Keratinocyte (primary cell): ENCODE measurements at regions not wholly inside any gene's neighbourhood (a gene's known extent, or its start where the extent isn't known, plus 50 kb on each side); places are given as distances from the start of the nearest gene placed in this dataset.

ENCODE experiments used
- DNase-seq: peaks from one replicate; pipeline ENCODE4 v3.0.0-alpha.2; 2011; ENCODE audit warnings: low read depth, missing footprints, low spot score
- FAIRE-seq: peaks from 2 replicates; lab custom pipeline; 2011; peaks lifted over from hg19 to GRCh38; lab: Jason Lieb, UNC
- H2AFZ ChIP-seq: 2 replicates; pipeline ENCODE4 v1.6.0; 2012; ENCODE audit warnings: low read length, control low read depth, inconsistent platforms; ENCODE audit not compliant: control insufficient read depth
- H3K27ac ChIP-seq: 2 replicates; pipeline ENCODE4 v1.5.1; 2011; ENCODE audit warnings: low read length; ENCODE audit not compliant: control insufficient read depth, insufficient read depth
- H3K27me3 ChIP-seq: 3 replicates; pipeline ENCODE4 v1.6.0; 2011; ENCODE audit warnings: low read length; ENCODE audit not compliant: control insufficient read depth, insufficient read depth; ENCODE audit errors: extremely low read depth
- H3K36me3 ChIP-seq, 2 experiments: 2 replicates in 1 of 2; 3 replicates in 1 of 2; pipeline ENCODE4 v1.5.1; 2011; ENCODE audit warnings: low read length in 2 of 2, mild to moderate bottlenecking in 1 of 2; ENCODE audit not compliant: control insufficient read depth in 2 of 2, insufficient read depth in 2 of 2; ENCODE audit errors: extremely low read depth in 1 of 2
- H3K4me1 ChIP-seq: 3 replicates; pipeline ENCODE4 v1.5.1; 2011; ENCODE audit warnings: low read length; ENCODE audit not compliant: control insufficient read depth, insufficient read depth; ENCODE audit errors: extremely low read depth
- H3K4me2 ChIP-seq: 3 replicates; pipeline ENCODE4 v1.6.0; 2011; ENCODE audit warnings: low read depth, low read length; ENCODE audit not compliant: control insufficient read depth, insufficient read depth; ENCODE audit errors: extremely low read depth
- H3K4me3 ChIP-seq, 3 experiments: fragments of 200-600 bp in 1 of 3; sonication (generic) in 1 of 3; 2 replicates in 2 of 3; 3 replicates in 1 of 3; pipeline ENCODE4 v1.5.1; 2011 to 2016; ENCODE audit warnings: low read length in 3 of 3, mild to moderate bottlenecking in 3 of 3, control low read depth in 2 of 3, inconsistent platforms in 1 of 3, low read depth in 1 of 3, mixed read lengths in 1 of 3, mixed run types in 1 of 3, moderate library complexity in 1 of 3; ENCODE audit not compliant: control insufficient read depth in 2 of 3, insufficient read depth in 2 of 3; ENCODE audit errors: extremely low read depth in 1 of 3
- H3K79me2 ChIP-seq: 2 replicates; pipeline ENCODE4 v1.6.0; 2012; ENCODE audit warnings: low read length; ENCODE audit not compliant: control insufficient read depth, insufficient read depth
- H3K9ac ChIP-seq: 3 replicates; pipeline ENCODE4 v1.6.0; 2011; ENCODE audit warnings: low read length; ENCODE audit not compliant: control insufficient read depth, insufficient read depth; ENCODE audit errors: extremely low read depth
- H3K9me1 ChIP-seq: 3 replicates; pipeline ENCODE4 v1.6.0; 2011; ENCODE audit warnings: low read length; ENCODE audit not compliant: control insufficient read depth, insufficient read depth; ENCODE audit errors: extremely low read depth
- H3K9me3 ChIP-seq: 2 replicates; pipeline ENCODE4 v1.5.1; 2012; ENCODE audit warnings: low read depth, low read length; ENCODE audit not compliant: control insufficient read depth
- H4K20me1 ChIP-seq: 3 replicates; pipeline ENCODE4 v1.6.0; 2011; ENCODE audit warnings: low read length; ENCODE audit not compliant: control insufficient read depth, insufficient read depth; ENCODE audit errors: extremely low read depth
- EZH2 ChIP-seq: IDR thresholded peaks from one replicate; pipeline ENCODE4 v1.6.1; 2012; ENCODE audit warnings: inconsistent platforms, mild to moderate bottlenecking, low read length, moderate library complexity
- dilution Hi-C: fragments of 300-500 bp; cut with MboI; formaldehyde crosslinking; loops from one replicate; pipeline ENCODE4 v1.7.0; 2020; ENCODE audit warnings: low sequenced_read_pairs; ENCODE audit not compliant: extremely low pct_ligation_motif_present
- TF ChIP-seq, protein P1 (sequence below), 3 experiments: IDR thresholded peaks in 1 of 3; conservative IDR thresholded peaks in 1 of 3; optimal IDR thresholded peaks in 1 of 3; 2 replicates in 2 of 3; 3 replicates in 1 of 3; pipeline versions ENCODE3 to v1.5.1; 2011; ENCODE audit warnings: low read length in 3 of 3, mild to moderate bottlenecking in 3 of 3, moderate library complexity in 2 of 3, control low read depth in 1 of 3, inconsistent platforms in 1 of 3; ENCODE audit not compliant: insufficient read depth in 2 of 3; ENCODE audit errors: extremely low read depth in 1 of 3

- H3K9ac ChIP-seq, result no peak overlapping the region
- TF ChIP-seq, protein P1, sequence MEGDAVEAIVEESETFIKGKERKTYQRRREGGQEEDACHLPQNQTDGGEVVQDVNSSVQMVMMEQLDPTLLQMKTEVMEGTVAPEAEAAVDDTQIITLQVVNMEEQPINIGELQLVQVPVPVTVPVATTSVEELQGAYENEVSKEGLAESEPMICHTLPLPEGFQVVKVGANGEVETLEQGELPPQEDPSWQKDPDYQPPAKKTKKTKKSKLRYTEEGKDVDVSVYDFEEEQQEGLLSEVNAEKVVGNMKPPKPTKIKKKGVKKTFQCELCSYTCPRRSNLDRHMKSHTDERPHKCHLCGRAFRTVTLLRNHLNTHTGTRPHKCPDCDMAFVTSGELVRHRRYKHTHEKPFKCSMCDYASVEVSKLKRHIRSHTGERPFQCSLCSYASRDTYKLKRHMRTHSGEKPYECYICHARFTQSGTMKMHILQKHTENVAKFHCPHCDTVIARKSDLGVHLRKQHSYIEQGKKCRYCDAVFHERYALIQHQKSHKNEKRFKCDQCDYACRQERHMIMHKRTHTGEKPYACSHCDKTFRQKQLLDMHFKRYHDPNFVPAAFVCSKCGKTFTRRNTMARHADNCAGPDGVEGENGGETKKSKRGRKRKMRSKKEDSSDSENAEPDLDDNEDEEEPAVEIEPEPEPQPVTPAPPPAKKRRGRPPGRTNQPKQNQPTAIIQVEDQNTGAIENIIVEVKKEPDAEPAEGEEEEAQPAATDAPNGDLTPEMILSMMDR (optimal IDR thresholded peaks at IDR 0.05 in 1 of 3, IDR thresholded peaks at IDR 0.05 in 1 of 3, conservative IDR thresholded peaks at IDR 0.05 in 1 of 3; ENCODE audit: extremely low read depth in 1 of 3, insufficient read depth in 2 of 3, low read length in 3 of 3), result no peak
- no peak for TF ChIP-seq EZH2
- H3K27me3 ChIP-seq, result no peaks in the 10 kb centered on the region
- dilution Hi-C loops, result no loop called here
- DNase-seq (no peak), FAIRE-seq (no peak)
- no peaks in the 10 kb centered on the region for H3K4me1 ChIP-seq
- H3K4me2 ChIP-seq, result no peak overlapping the region
- no peak overlapping the region for H3K27ac ChIP-seq
- H3K9me3 ChIP-seq, result no peaks in the 10 kb centered on the region
- no peak overlapping the region for H2AFZ ChIP-seq
- H3K9me1 ChIP-seq, result no peaks in the 10 kb centered on the region
- no peaks in the 10 kb centered on the region for H3K36me3 ChIP-seq
- H4K20me1 ChIP-seq, result no peaks in the 10 kb centered on the region
- no peaks in the 10 kb centered on the region for H3K79me2 ChIP-seq
- H3K4me3 ChIP-seq, result no peak overlapping the region
Measured at GRCh38 chr6:14582749-14583148, 465.2 kb downstream of the CD83 start.

- Histone ChIP-seq H3K27ac (no peak overlapping the region), H3K36me3 (no peaks in the 10 kb centered on the region), H3K4me3 (no peak overlapping the region), H3K9me1 (no peaks in the 10 kb centered on the region), H3K9ac (no peak overlapping the region), H3K79me2 (no peaks in the 10 kb centered on the region), H3K4me1 (no peaks in the 10 kb centered on the region), H3K4me2 (no peak overlapping the region), H4K20me1 (no peaks in the 10 kb centered on the region), H2AFZ (no peak overlapping the region), H3K9me3 (no peaks in the 10 kb centered on the region), H3K27me3 (no peaks in the 10 kb centered on the region)
- TF ChIP-seq EZH2, result no peak
- TF ChIP-seq, protein P1 (optimal IDR thresholded peaks at IDR 0.05 in 1 of 3, IDR thresholded peaks at IDR 0.05 in 1 of 3, conservative IDR thresholded peaks at IDR 0.05 in 1 of 3; ENCODE audit: extremely low read depth in 1 of 3, insufficient read depth in 2 of 3, low read length in 3 of 3), result no peak
- dilution Hi-C loops, result no loop called here
- FAIRE-seq (no peak), DNase-seq (no peak)
Measured at GRCh38 chr6:14583826-14584225, 466.3 kb downstream of the CD83 start.
